Stimulated activated CD8-positive, alpha-beta memory T cell treated with anti-CD3 and anti-CD28 coated beads, Interleukin-7, amount 100 ng/mL, for 1 hour (primary cell): ENCODE measurements at regions not wholly inside any gene's neighbourhood (a gene's known extent, or its start where the extent isn't known, plus 50 kb on each side); places are given as distances from the start of the nearest gene placed in this dataset.

ENCODE experiments used
- DNase-seq, 2 donors: peaks; one replicate each; pipeline ENCODE4 v3.0.0-alpha.2; 2020; ENCODE audit warnings: low read depth in 2 of 2

- no peak for DNase-seq
These were observed 650.1 kb downstream of the SLC4A3 start for GRCh38 chr2:220277445-220277975.

GRCh38 chr2:220278022-220278421 is 650.6 kb downstream of the SLC4A3 start:
- no peak for DNase-seq

DNA sequence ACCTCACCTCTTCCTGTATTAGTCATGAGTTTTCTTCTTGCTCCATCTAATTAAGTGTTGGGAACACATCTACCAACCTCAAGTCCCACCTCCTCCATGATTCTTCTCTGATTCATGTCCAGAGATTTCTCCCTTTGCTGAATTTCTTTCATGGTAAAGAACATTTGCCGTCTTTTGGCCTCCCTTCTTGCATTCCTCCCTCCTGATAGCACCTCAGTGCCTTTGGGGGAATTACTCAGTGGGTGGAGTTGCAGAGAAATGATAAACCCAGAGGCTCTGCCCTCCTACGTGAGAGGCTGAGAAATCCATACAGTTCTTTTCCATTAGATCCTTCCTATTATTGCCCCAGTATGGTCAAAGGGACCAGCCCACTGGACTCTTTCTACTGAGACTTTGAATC is 651.9 kb downstream of the SLC4A3 start:
- no peak for DNase-seq

GRCh38 chr2:220279840-220280239 is 652.4 kb downstream of the SLC4A3 start:
- no peak for DNase-seq

GRCh38 chr2:220280736-220281135 is 653.3 kb downstream of the SLC4A3 start:
- no peak for DNase-seq

GRCh38 chr2:220281771-220282170 is 654.3 kb downstream of the SLC4A3 start:
- DNase-seq = no peak

DNA sequence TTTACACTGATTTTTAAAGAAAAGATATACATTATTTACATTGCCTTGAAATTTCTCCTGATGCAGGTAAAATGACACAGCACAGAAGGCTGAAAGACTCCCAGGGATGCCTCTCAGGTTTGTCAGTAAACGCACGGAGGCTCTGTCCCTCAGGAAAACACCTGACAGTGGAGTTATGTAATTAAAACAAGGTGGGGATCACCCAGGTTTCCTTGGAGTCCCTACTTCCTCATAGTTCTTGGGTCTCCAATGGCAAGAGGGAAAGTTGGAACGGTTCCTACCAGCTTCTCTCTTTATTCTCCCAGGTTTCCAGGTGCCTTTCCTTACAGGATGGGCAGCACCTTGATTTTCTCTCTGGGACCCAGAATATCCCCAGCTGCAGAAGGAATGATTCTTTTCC is 654.8 kb downstream of the SLC4A3 start:
- DNase-seq = no peak

GRCh38 chr2:220293966-220294365 is 666.5 kb downstream of the SLC4A3 start:
- DNase-seq = no peak

GRCh38 chr2:220296174-220296573 is 668.7 kb downstream of the SLC4A3 start:
- no peak for DNase-seq

DNA sequence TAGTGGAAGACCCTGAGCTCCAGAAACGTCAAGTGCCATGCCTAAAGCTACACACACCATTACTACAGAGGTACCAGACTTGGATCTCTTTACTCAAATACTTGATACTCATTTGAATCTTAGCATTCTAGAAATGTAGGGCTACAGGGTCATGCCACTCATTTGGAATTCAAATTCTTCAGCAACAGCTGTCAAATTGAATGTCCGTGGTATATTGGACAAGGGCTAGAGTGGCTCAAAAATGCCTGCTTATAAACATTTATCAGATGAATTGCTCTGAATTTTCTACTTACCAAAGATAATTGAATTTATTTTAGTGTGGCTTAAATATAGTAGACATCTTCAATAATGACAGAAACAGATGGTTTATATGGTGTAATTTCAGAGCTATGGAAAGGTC is 669.7 kb downstream of the SLC4A3 start:
- no peak for DNase-seq

- DNase-seq = no peak
These were observed 673.4 kb downstream of the SLC4A3 start for GRCh38 chr2:220300806-220301205.

GRCh38 chr2:220302756-220303155 is 675.3 kb downstream of the SLC4A3 start:
- no peak for DNase-seq

GRCh38 chr2:220309215-220309614 is 681.8 kb downstream of the SLC4A3 start:
- no peak for DNase-seq

DNA sequence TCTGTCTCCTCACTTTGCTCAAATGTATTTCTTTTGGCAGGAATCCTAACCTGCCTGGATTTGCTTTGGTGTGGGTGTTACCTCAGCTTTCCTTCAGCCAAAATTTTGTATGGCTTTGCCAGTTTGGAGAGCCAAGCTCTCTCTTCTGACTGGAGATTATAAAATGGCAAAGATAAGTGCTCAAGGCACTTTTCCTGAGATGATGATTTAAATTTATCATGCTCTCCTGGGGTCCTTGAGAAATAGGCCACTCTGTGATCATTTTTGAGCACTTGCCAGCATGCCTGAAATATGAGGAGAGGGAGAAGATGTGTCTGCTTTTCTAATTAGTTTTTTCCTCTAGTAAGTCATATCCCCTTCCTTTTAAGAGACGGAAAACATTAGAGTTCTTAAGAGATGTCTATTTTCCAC is 683.0 kb downstream of the SLC4A3 start:
- no peak for DNase-seq

DNA sequence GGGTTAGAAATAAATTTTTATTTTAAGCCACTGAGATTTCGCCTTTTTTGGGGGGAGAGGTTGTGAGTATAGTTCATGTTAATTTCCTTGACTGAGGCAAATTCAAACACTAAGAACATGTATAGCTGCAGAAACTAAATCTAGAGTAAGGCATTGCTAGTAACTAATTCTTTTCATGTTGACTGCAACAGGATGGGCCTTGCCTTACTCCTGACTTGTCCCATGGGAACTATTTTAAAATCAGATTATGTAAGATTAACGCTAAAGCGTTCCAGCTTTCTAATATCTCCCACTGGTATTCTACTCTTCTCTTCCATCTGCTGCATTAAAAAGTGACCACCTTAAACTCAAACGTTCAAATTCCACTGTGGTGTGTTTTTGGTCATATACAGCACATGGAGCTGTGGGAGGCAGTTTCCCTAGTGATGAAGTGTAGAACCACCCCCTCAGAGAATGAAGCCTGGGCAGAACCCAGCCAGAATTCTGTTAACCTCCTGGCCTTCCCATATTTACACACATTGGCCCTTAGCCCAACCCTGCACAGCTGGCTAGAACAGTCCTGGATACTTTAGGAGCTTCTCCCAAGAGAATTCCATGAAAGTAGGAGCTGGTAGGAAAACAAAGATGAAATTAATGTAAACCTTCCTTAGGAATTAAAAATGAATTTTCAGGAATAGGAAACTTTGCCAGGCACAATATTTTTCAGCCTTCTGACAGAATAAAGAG is 687.8 kb downstream of the SLC4A3 start:
- DNase-seq = no peak

DNA sequence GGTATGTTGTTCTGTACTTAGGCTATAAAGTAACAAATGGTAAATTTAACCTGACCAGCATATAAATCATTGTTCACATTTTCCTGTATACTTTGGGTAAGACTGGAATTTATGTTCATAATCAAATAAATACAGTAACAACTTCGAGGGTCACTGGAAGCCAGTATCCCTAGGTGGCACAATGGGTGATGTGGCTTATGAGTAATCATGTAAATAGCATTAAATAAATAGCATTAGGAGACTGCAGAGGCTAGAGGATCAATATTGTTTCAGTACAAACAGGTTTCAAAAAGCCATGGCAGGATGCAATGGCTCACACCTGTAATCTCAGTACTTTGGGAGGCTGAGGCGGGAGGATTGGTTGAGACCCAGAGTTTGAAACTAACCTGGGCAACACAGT is 690.6 kb downstream of the SLC4A3 start:
- no peak for DNase-seq

DNA sequence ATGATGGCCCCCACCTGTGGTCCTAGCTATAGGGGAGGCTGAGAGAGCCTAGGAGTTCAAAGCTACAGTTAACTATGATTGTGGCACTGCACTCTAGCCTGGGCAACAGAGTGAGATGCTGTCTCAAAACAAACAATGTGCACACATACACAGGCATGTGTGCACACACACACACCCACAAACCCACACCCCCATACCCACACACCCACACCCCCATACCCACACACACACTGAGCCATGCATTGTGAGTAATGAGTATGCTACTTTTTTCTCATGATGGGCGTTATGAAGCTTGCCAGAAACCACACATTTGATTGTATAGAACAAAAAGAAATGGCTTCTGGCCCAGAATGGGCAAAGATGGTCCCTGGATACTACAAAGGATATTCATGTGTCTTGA is 691.1 kb downstream of the SLC4A3 start:
- no peak for DNase-seq

GRCh38 chr2:220320326-220320725 is 692.9 kb downstream of the SLC4A3 start:
- DNase-seq = no peak

GRCh38 chr2:220332886-220333285 is 705.5 kb downstream of the SLC4A3 start:
- DNase-seq = no peak

GRCh38 chr2:220334210-220334609 is 706.8 kb downstream of the SLC4A3 start:
- DNase-seq = no peak

DNA sequence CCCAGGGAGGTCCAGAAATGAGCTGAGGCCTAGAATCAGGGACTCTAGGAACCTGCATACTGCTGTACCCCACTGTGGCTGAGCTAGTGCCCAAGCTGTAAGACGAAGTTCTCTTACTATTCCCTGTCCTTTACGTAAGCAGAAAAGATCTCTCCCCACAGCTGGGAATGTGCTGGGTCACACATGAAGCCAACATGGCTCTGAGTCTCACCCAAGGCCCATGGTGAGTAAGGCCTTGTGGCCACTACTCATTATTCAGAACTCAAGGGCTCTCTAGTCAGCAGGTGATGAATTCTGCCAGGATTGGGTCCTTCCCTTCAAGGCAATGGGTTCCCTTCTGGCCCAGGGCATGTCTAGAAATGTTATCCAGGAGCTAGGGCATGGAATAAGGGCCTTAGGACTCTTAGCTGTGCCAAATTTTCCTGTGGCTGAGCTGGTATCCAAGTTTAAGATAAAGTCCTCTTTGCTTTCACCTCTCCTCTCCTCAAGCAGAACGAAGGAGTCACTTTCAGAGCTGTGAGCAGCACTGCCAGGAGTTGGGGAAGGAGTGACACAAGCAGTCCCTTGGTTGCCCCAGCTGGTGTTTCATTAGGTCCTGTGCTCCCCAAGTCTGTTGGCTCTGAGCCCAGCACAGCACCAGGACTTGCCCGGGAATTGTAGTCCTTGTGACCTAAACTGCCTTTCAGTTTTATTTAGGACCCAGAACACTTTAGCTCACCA is 707.6 kb downstream of the SLC4A3 start:
- no peak for DNase-seq

DNA sequence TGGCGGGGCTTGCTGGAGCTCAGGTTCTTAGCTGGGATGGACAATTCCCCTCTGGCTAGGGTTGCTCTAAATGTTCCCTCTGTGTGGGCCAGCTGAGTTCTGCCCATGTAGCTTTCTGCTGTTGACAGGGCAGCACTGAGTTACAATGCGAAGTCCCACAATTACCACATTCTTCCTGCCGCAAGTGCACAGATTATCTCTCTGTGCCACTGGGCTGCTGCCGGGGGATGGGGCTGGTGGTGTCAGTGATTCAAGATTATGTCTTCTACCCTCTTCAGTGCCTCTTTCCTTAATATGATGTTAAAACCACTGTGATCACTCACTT is 708.1 kb downstream of the SLC4A3 start:
- DNase-seq = no peak

DNA sequence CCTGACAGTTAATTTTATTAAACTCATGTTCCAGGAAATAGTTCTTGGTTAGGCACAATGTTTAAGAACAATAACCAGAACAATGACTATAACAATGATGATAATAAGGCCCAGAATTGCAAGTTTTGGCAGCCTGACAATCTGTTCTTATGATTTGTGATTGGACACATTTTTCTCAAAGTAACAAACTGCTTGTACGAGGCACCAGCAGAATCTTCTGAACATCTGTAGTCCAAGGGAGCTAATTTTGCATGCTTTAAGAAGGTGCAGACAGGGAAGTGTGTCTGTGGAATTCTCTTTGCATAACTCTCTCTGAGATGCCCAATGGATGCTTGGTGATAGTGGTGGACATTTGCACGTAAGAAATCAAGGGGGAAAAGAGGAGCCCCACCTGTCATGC is 709.3 kb downstream of the SLC4A3 start:
- no peak for DNase-seq
